GM12874 (cell line): ENCODE measurements at regions not wholly inside any gene's neighbourhood (a gene's known extent, or its start where the extent isn't known, plus 50 kb on each side); places are given as distances from the start of the nearest gene placed in this dataset.

Source experiments
- CTCF ChIP-seq: IDR thresholded peaks from 2 replicates; pipeline ENCODE4 v1.5.1; 2011; ENCODE audit warnings: low read depth, mild to moderate bottlenecking, control low read depth, low read length, moderate library complexity; ENCODE audit not compliant: insufficient read depth

DNA sequence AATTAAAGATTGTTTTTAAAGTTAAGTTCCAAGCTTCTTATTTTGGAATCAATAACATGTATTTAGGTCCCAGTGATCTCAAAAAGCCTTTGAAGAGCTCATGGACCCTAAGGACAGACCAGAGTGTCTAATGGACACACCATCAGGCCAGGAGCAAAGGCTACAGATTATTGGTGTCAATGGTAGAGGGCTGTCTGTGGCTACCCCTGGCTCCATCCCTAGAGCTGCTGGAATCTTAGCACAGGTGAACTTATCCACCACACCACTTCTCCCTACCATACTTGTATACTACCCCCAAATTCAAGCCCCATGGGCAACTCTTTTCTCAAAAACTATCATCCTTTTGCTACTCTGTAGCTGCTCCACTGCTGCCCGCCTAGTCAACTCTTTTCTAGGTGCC is 79.4 kb upstream of the BEND6 start:
- TF ChIP-seq CTCF = no peak

- TF ChIP-seq CTCF = no peak
Measured at GRCh38 chr6:56874328-56874727, 80.6 kb upstream of the BEND6 start.

DNA sequence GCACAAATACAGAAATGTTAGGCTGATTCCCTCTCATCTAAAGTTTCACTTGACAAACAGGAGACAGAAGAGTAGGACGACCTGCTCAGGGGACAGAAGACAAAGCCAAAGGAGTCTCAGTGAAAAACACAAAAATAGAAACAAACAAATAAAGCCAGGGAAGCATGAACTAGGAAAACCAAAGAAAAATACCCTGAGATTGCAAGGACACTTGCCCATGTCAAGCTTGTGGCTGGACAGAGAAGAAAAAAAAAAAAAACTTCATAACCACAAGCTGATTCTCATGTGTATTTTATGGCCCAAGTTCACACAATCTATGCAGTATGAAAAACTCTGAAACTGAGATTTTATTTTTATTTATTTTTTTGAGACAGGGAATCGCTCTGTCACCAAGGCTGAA is 85.6 kb upstream of the BEND6 start:
- no peak for TF ChIP-seq CTCF

DNA sequence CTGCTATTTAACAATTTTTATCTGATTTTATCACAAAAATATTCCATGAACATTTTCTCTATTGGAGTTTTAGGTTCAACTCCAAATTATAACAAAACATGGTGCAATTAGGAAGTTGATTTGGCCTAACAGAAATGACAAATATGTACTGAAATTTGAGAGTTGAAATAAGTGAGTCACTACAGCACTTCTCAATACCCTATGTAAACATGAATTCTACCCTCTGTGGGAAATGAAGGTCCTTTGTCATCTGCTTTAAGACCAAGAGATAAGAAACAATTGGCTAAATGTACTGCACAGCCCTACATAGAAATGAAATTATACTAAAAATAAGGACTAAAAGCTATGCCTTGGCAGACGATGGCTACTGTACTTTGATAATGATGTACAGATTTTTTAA is 86.2 kb upstream of the BEND6 start:
- no peak for TF ChIP-seq CTCF

GRCh38 chr6:56866917-56867522 is 87.9 kb upstream of the BEND6 start:
- no peak for TF ChIP-seq CTCF

DNA sequence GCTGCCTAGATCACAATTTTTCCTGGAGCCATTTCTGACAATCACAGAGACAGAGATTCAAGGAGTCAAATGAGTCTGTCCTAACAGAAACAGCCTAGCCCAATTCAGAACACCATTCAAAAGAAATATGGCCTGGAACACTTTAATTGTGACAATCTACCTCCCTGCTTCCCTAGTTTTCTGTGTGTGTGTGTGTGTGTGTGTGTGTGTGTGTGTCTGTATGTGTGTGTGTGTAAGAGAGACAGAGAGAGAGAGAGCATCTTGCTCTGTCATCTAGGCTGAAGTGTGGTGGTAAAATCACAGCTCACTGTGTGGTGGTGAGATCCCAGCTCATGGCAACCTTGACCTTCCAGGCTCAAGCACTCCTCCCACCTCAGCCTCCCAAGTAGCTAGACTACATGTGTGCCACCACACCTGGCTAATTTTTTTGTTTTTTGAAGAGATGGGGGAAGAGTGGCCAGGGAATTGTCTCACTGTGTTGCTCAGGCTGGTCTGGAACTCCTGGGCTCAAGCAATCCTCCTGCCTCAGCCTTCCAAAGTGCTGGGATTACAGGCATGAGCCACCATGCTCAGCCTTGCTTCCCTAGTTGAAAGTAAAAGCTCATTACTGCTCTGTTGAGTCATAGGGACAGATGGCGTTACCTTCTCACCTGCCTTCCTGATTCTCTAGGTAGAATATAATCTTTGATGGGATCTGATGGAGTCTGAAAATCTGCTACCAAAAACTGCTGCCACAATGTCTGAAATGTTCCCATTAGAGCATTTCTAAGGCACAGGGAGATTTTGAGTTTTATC is 89.6 kb upstream of the BEND6 start:
- no peak for TF ChIP-seq CTCF

- TF ChIP-seq CTCF = no peak
Measured at GRCh38 chr6:56864171-56864616, 90.7 kb upstream of the BEND6 start.
